IMR-90 (cell line): ENCODE measurements at regions not wholly inside any gene's neighbourhood (a gene's known extent, or its start where the extent isn't known, plus 50 kb on each side); places are given as distances from the start of the nearest gene placed in this dataset.

Source experiments
- ATAC-seq: fragments of 200-7000 bp; cut with Tn5 transposase; 2 replicates; pipeline ENCODE4 v1.9.1; 2020; ENCODE audit warnings: low read depth, mild to moderate bottlenecking, moderate library complexity
- BruUV-seq: library from RNA; stranded (reverse); fragments of 400-500 nt; replicated peaks from 2 replicates; lab custom pipeline; 2021; lab: Mats Ljungman, UMichigan
- CTCF ChIA-PET: fragments of 300-600 bp; formaldehyde crosslinking; extraction: SDS; loops from one replicate; lab custom pipeline; 2021; ENCODE audit warnings: antibody characterized with exemption; lab: Yijun Ruan, JAX
- POLR2A ChIA-PET: fragments of 300-600 bp; sonication (Branson Sonifier 250); formaldehyde crosslinking; loops from one replicate; lab custom pipeline; 2022; ENCODE audit warnings: antibody characterized with exemption; ENCODE audit not compliant: unreplicated experiment; lab: Charles Lee
- DNase-seq: peaks from one replicate; pipeline ENCODE4 v3.0.0; 2013
- H2AFZ ChIP-seq: replicated peaks from 2 replicates; pipeline ENCODE3; 2013; ENCODE audit warnings: low read length, mild to moderate bottlenecking; ENCODE audit not compliant: poor library complexity
- H2AK5ac ChIP-seq: 2 replicates; pipeline ENCODE4 v1.6.1; 2013; ENCODE audit warnings: low read depth, low read length, inconsistent platforms
- H2AK9ac ChIP-seq: replicated peaks from 2 replicates; pipeline ENCODE3; 2013; ENCODE audit warnings: mild to moderate bottlenecking, low read depth, low read length, moderate library complexity; ENCODE audit not compliant: poor library complexity
- H2BK120ac ChIP-seq: 2 replicates; pipeline ENCODE4 v1.6.1; 2013; ENCODE audit warnings: low read depth, low read length, inconsistent platforms
- H2BK15ac ChIP-seq: 3 replicates; pipeline ENCODE4 v1.6.1; 2013; ENCODE audit warnings: low read depth, low read length, inconsistent platforms
- H2BK20ac ChIP-seq: 2 replicates; pipeline ENCODE4 v1.6.1; 2013; ENCODE audit warnings: low read depth, mild to moderate bottlenecking, inconsistent platforms, low read length, moderate library complexity
- H2BK5ac ChIP-seq: 2 replicates; pipeline ENCODE4 v1.6.1; 2013; ENCODE audit warnings: mild to moderate bottlenecking, low read depth, low read length, inconsistent platforms; ENCODE audit not compliant: poor library complexity, severe bottlenecking
- H3K14ac ChIP-seq: replicated peaks from 2 replicates; pipeline ENCODE4 v1.6.1; 2013; ENCODE audit warnings: low read depth, low read length, inconsistent platforms
- H3K18ac ChIP-seq: 2 replicates; pipeline ENCODE4 v1.6.1; 2013; ENCODE audit warnings: low read depth, low read length, control low read depth
- H3K23ac ChIP-seq: 2 replicates; pipeline ENCODE4 v1.6.1; 2013; ENCODE audit warnings: low read depth, low read length, inconsistent platforms
- H3K27ac ChIP-seq: 2 replicates; pipeline ENCODE4 v1.5.1; 2013; ENCODE audit warnings: mild to moderate bottlenecking, control low read depth, low read length; ENCODE audit not compliant: insufficient read depth
- H3K27me3 ChIP-seq: 2 replicates; pipeline ENCODE4 v1.6.1; 2013; ENCODE audit warnings: low read length; ENCODE audit not compliant: control insufficient read depth, insufficient read depth
- H3K36me3 ChIP-seq: 2 replicates; pipeline ENCODE4 v1.6.1; 2013; ENCODE audit warnings: low read length, mixed read lengths; ENCODE audit not compliant: control insufficient read depth, insufficient read depth
- H3K4ac ChIP-seq: 2 replicates; pipeline ENCODE4 v1.6.1; 2013; ENCODE audit warnings: low read depth, low read length, inconsistent platforms
- H3K4me1 ChIP-seq: 2 replicates; pipeline ENCODE4 v1.6.1; 2013; ENCODE audit warnings: low read length, mixed read lengths; ENCODE audit not compliant: control insufficient read depth, insufficient read depth
- H3K4me2 ChIP-seq: 2 replicates; pipeline ENCODE4 v1.6.1; 2013; ENCODE audit warnings: low read depth, mild to moderate bottlenecking, control low read depth, low read length, moderate library complexity
- H3K4me3 ChIP-seq: 2 replicates; pipeline ENCODE4 v1.5.1; 2013; ENCODE audit warnings: low read depth, mild to moderate bottlenecking, control low read depth, low read length, moderate library complexity; ENCODE audit not compliant: insufficient read depth
- H3K56ac ChIP-seq: 2 replicates; pipeline ENCODE4 v1.6.1; 2013; ENCODE audit warnings: low read length, inconsistent platforms; ENCODE audit not compliant: insufficient read depth; ENCODE audit errors: extremely low read depth
- H3K79me1 ChIP-seq, 2 experiments: 2 replicates each; pipeline ENCODE4 v1.6.1; 2013; ENCODE audit warnings: low read length in 2 of 2, inconsistent platforms in 1 of 2, low read depth in 1 of 2
- H3K9ac ChIP-seq: 2 replicates; pipeline ENCODE4 v1.6.1; 2013; ENCODE audit warnings: low read depth, low read length, control low read depth
- H3K9me1 ChIP-seq: 2 replicates; pipeline ENCODE4 v1.6.1; 2013; ENCODE audit warnings: low read length, inconsistent platforms; ENCODE audit not compliant: insufficient read depth
- H3K9me3 ChIP-seq: 2 replicates; pipeline ENCODE4 v1.6.1; 2013; ENCODE audit warnings: low read length; ENCODE audit not compliant: control insufficient read depth, insufficient read depth
- H4K20me1 ChIP-seq: 2 replicates; pipeline ENCODE4 v1.6.1; 2013; ENCODE audit warnings: low read length, inconsistent platforms; ENCODE audit not compliant: insufficient read depth
- H4K5ac ChIP-seq: 2 replicates; pipeline ENCODE4 v1.6.1; 2013; ENCODE audit warnings: mild to moderate bottlenecking, low read depth, low read length, control low read depth
- H4K8ac ChIP-seq, 2 experiments: 2 replicates each; pipeline ENCODE4 v1.6.1; 2013; ENCODE audit warnings: low read depth in 2 of 2, low read length in 2 of 2, control low read depth in 1 of 2, inconsistent platforms in 1 of 2
- H4K91ac ChIP-seq: 2 replicates; pipeline ENCODE4 v1.6.1; 2013; ENCODE audit warnings: low read depth, low read length, inconsistent platforms; ENCODE audit not compliant: insufficient read depth
- CEBPB ChIP-seq: IDR thresholded peaks from 2 replicates; pipeline ENCODE4 v1.6.1; 2012; ENCODE audit warnings: low read depth, low read length, improper control_type of control experiment
- RCOR1 ChIP-seq: IDR thresholded peaks from 2 replicates; pipeline ENCODE4 v1.6.1; 2012; ENCODE audit warnings: mild to moderate bottlenecking, low read length, improper control_type of control experiment; ENCODE audit not compliant: insufficient replicate concordance
- WGBS, 2 experiments: methylation state at CpG; one replicate each; pipeline versions ENCODE4 v1.1.5 to v1.1.7; 2013; ENCODE audit warnings: missing lambda C conversion rate in 2 of 2; ENCODE audit not compliant: insufficient read length in 1 of 2; ENCODE audit errors: extremely low coverage in 2 of 2; 5-methylcytosine and 5-hydroxymethylcytosine counted together
- dilution Hi-C: fragments of 300-500 bp; cut with HindIII; formaldehyde crosslinking; loops from one replicate; pipeline ENCODE4 v1.14.3; 2018; ENCODE audit warnings: low sequenced_read_pairs; ENCODE audit not compliant: unreplicated experiment
- in situ Hi-C: fragments of 300-500 bp; cut with MboI; formaldehyde crosslinking; loops from 3 replicates; pipeline ENCODE4 v1.14.3; 2019; ENCODE audit warnings: low sequenced_read_pairs, inconsistent platforms, mixed read lengths
- intact Hi-C: fragments of 100-400 bp; cut with micrococcal nuclease; formaldehyde crosslinking; loops from 2 replicates; pipeline ENCODE4 v1.10.0; 2022

DNA sequence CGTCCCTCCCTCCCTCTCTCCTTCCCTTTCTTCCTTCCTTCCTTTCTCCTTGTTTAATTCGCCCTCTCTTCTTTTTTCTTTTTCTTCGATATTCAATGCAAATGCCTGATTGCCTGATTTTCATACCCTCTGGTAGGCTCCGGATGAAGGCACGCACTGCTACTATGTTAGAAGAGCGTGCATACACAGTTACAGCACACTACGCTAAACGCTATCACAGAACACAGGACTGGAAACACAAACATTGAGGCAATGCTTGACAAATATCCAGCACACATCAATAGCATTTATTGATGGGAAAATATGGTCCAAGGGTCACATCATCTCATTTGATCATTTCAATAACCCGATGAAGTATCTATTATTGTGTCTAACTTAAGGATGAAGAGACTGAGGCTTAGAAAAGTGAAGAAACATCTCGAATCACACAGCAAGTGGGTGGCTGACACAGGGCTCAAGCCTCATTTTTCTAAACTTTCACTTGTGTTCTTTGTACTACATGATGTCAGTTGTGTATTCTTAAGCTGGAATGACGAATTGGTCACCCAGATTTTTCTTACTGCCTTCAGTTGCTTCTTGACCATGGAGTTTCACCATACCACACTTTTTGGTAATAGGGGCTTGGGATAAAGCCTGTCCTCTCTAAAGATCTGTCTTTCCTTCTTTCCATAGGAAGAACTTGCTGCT lies 101.8 kb downstream of the TRIB2 start:
- no TSS peak for BruUV-seq
- intact Hi-C loops = loop anchor here (1.0 to 2.0 kb wide), 2 partner anchors 44 to 48 kb away; no protein-coding TSS in a partner anchor
- POLR2A ChIA-PET = interaction anchor here (0.6 kb wide), 1 partner anchor 600 kb away, joined by 4 read pairs; no protein-coding TSS in a partner anchor

More for the DNA sequence above, 101.8 kb downstream of the TRIB2 start:
- no peak overlapping the region for H3K4me3 ChIP-seq
- H4K8ac ChIP-seq = peak overlapping the region; percentile 8 to 77
- no peak overlapping the region for H2AFZ ChIP-seq
- WGBS, 2 experiments = 93 to 100% methylated on average over 2 to 6 of the region's 11 CpGs
- H3K4me2 ChIP-seq = peak overlapping the region; percentile 44; the same call in 1 of the 2 replicates
- dilution Hi-C loops (no loop called here), in situ Hi-C loops (no loop called here)
- H2BK20ac ChIP-seq = peak overlapping the region; percentile 91
- H3K56ac ChIP-seq = peak overlapping the region; percentile 77
- H3K18ac ChIP-seq = peak overlapping the region; percentile 78
- no peak overlapping the region for H3K9ac ChIP-seq
- CTCF ChIA-PET = interaction anchor here (0.7 kb wide), 2 partner anchors 56 to 62 kb away, joined by 3 read pairs; no protein-coding TSS in a partner anchor
- peak overlapping the region; percentile 44 for H3K23ac ChIP-seq
- peak overlapping the region; percentile 81 for H3K14ac ChIP-seq
- peak overlapping the region; percentile 91 for H2BK120ac ChIP-seq
- no peaks in the 10 kb centered on the region for H3K9me3 ChIP-seq
- peak overlapping the region; percentile 93 for H2AK5ac ChIP-seq
- peaks cover 10% of the 10 kb centered on the region for H3K4me1 ChIP-seq
- H3K4ac ChIP-seq = peak overlapping the region; percentile 73
- ATAC-seq (peak; percentile 27), DNase-seq (no peak)
- H3K79me1 ChIP-seq = no peaks in the 10 kb centered on the region
- no peaks in the 10 kb centered on the region for H3K36me3 ChIP-seq
- peak overlapping the region; percentile 68 for H4K91ac ChIP-seq
- H4K20me1 ChIP-seq = no peaks in the 10 kb centered on the region
- no peak overlapping the region for H2AK9ac ChIP-seq
- H4K5ac ChIP-seq = peak overlapping the region; percentile 40; the same call in 1 of the 2 replicates
- H2BK15ac ChIP-seq = peak overlapping the region; percentile 80; the same call in 2 of the 3 replicates
- H3K9me1 ChIP-seq = peaks cover 9% of the 10 kb centered on the region
- no peaks in the 10 kb centered on the region for H3K27me3 ChIP-seq
- H3K27ac ChIP-seq = peak overlapping the region; percentile 65
- H2BK5ac ChIP-seq = peak overlapping the region; percentile 92
- TF ChIP-seq RCOR1 (no peak), CEBPB (no peak)
